DND-41 (cell line): ENCODE measurements at regions not wholly inside any gene's neighbourhood (a gene's known extent, or its start where the extent isn't known, plus 50 kb on each side); places are given as distances from the start of the nearest gene placed in this dataset.

Source experiments
- ATAC-seq: fragments of 200-7000 bp; cut with Tn5 transposase; 3 replicates; pipeline ENCODE4 v1.9.1; 2021; ENCODE audit warnings: low read depth; ENCODE audit not compliant: insufficient read depth
- DNase-seq: peaks from one replicate; pipeline ENCODE4 v3.0.0-alpha.2; 2020
- H2AFZ ChIP-seq: 2 replicates; pipeline ENCODE4 v1.6.0; 2012; ENCODE audit warnings: low read depth, low read length
- H3K27ac ChIP-seq: 2 replicates; pipeline ENCODE4 v1.5.1; 2012; ENCODE audit warnings: low read length, inconsistent platforms
- H3K27me3 ChIP-seq: fragments of 200-600 bp; sonication (generic); 2 replicates; pipeline ENCODE4 v1.6.0; 2012; ENCODE audit warnings: low read length, mild to moderate bottlenecking, inconsistent platforms; ENCODE audit not compliant: insufficient read depth, poor library complexity
- H3K36me3 ChIP-seq: 2 replicates; pipeline ENCODE4 v1.5.1; 2012; ENCODE audit warnings: low read length, inconsistent platforms; ENCODE audit not compliant: insufficient read depth
- H3K4me1 ChIP-seq: 2 replicates; pipeline ENCODE4 v1.5.1; 2012; ENCODE audit warnings: mild to moderate bottlenecking, low read length; ENCODE audit not compliant: insufficient read depth
- H3K4me2 ChIP-seq: 2 replicates; pipeline ENCODE4 v1.6.0; 2012; ENCODE audit warnings: mild to moderate bottlenecking, moderate library complexity, low read length, inconsistent platforms; ENCODE audit not compliant: insufficient read depth
- H3K4me3 ChIP-seq, 2 experiments: fragments of 200-600 bp in 1 of 2; shearing (Covaris generic) in 1 of 2; 2 replicates each; pipeline ENCODE4 v1.5.1; 2012 to 2016; ENCODE audit warnings: inconsistent platforms in 2 of 2, low read length in 2 of 2, mild to moderate bottlenecking in 2 of 2, low read depth in 1 of 2, moderate library complexity in 1 of 2
- H3K79me2 ChIP-seq: 2 replicates; pipeline ENCODE4 v1.6.0; 2012; ENCODE audit warnings: low read length, inconsistent platforms; ENCODE audit not compliant: insufficient read depth
- H3K9ac ChIP-seq: 2 replicates; pipeline ENCODE4 v1.6.0; 2012; ENCODE audit warnings: low read depth, mild to moderate bottlenecking, inconsistent platforms, low read length, moderate library complexity
- H3K9me3 ChIP-seq: 2 replicates; pipeline ENCODE4 v1.5.1; 2012; ENCODE audit warnings: low read length, moderate library complexity, mild to moderate bottlenecking, inconsistent platforms; ENCODE audit not compliant: insufficient read depth, severe bottlenecking
- H4K20me1 ChIP-seq: 2 replicates; pipeline ENCODE4 v1.6.0; 2012; ENCODE audit warnings: low read length; ENCODE audit not compliant: insufficient read depth
- EZH2 ChIP-seq: IDR thresholded peaks from 3 replicates; pipeline ENCODE4 v1.6.1; 2012; ENCODE audit warnings: borderline replicate concordance, low read depth, mild to moderate bottlenecking, moderate library complexity, low read length, inconsistent platforms; ENCODE audit not compliant: severe bottlenecking
- TF ChIP-seq, protein P1 (sequence below): IDR thresholded peaks from 2 replicates; pipeline ENCODE4 v1.5.1; 2012; ENCODE audit warnings: borderline replicate concordance, low read length, moderate library complexity, mild to moderate bottlenecking; ENCODE audit not compliant: poor library complexity, severe bottlenecking; ENCODE audit errors: extremely low read depth

GRCh38 chr6:134394905-134395304 is 77.0 kb upstream of the SGK1 start:
- no peak overlapping the region for H3K27ac ChIP-seq
- no peaks in the 10 kb centered on the region for H3K79me2 ChIP-seq
- H3K9ac ChIP-seq: no peak overlapping the region
- no peaks in the 10 kb centered on the region for H3K36me3 ChIP-seq
- TF ChIP-seq, protein P1, sequence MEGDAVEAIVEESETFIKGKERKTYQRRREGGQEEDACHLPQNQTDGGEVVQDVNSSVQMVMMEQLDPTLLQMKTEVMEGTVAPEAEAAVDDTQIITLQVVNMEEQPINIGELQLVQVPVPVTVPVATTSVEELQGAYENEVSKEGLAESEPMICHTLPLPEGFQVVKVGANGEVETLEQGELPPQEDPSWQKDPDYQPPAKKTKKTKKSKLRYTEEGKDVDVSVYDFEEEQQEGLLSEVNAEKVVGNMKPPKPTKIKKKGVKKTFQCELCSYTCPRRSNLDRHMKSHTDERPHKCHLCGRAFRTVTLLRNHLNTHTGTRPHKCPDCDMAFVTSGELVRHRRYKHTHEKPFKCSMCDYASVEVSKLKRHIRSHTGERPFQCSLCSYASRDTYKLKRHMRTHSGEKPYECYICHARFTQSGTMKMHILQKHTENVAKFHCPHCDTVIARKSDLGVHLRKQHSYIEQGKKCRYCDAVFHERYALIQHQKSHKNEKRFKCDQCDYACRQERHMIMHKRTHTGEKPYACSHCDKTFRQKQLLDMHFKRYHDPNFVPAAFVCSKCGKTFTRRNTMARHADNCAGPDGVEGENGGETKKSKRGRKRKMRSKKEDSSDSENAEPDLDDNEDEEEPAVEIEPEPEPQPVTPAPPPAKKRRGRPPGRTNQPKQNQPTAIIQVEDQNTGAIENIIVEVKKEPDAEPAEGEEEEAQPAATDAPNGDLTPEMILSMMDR: no peak
- no peak for TF ChIP-seq EZH2
- no peaks in the 10 kb centered on the region for H3K4me1 ChIP-seq
- no peak for ATAC-seq
- no peak overlapping the region for H3K4me3 ChIP-seq
- no peaks in the 10 kb centered on the region for H3K27me3 ChIP-seq
- H4K20me1 ChIP-seq: no peaks in the 10 kb centered on the region
- DNase-seq: no peak
- H3K9me3 ChIP-seq: no peaks in the 10 kb centered on the region
- H3K4me2 ChIP-seq: no peak overlapping the region
- H2AFZ ChIP-seq: no peak overlapping the region

DNA sequence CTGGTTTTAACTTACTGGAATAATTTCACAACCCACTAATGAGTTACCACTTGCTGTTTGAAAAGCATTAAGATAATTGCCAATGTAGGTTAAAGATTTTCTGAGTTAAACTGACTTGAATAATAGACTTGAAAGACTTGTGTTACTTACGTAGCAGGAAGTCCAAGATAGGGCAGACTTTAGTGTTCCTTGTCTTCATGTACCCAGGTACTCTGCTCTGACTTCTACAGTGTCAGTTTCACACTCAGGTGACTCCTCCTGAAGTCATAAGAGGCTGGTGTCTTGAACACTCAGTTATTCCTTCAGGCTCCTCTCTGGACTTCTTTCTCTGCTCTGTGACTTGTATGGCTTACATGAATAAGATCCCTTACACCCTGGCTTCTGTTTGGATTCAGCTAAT is 76.3 kb upstream of the SGK1 start:
- Histone ChIP-seq H3K4me3 (no peak overlapping the region), H3K36me3 (no peaks in the 10 kb centered on the region), H3K9me3 (no peaks in the 10 kb centered on the region), H3K79me2 (no peaks in the 10 kb centered on the region), H4K20me1 (no peaks in the 10 kb centered on the region), H2AFZ (no peak overlapping the region), H3K4me1 (no peaks in the 10 kb centered on the region), H3K27me3 (no peaks in the 10 kb centered on the region), H3K27ac (no peak overlapping the region), H3K4me2 (no peak overlapping the region), H3K9ac (no peak overlapping the region)
- DNase-seq (no peak), ATAC-seq (no peak)
- TF ChIP-seq, protein P1: no peak
- TF ChIP-seq EZH2: no peak

DNA sequence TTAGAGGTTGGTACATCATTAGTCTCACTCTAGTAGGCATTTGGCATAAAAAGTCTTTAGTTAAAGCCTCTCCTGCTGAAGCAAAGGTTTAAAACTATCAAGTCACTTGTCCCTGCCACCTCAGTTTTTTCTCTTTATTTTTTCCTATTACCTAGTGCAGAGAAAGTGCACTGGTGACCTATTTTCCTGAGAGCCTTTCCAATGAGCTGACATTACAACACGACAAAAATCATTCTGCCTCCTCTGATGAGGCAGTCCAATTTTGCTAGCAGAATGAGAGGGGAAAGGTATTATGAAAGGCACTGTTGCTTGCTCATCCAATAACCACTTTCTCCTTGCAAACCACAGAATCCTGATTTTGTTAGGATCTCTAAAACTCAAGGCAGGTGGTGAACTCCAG is 73.3 kb upstream of the SGK1 start:
- Histone ChIP-seq H3K4me3 (no peak overlapping the region), H4K20me1 (no peaks in the 10 kb centered on the region), H3K36me3 (no peaks in the 10 kb centered on the region), H2AFZ (no peak overlapping the region), H3K4me1 (no peaks in the 10 kb centered on the region), H3K27ac (no peak overlapping the region), H3K9ac (no peak overlapping the region), H3K79me2 (no peaks in the 10 kb centered on the region), H3K4me2 (no peak overlapping the region), H3K9me3 (no peaks in the 10 kb centered on the region), H3K27me3 (no peaks in the 10 kb centered on the region)
- ATAC-seq: no peak
- TF ChIP-seq, protein P1: no peak
- no peak for TF ChIP-seq EZH2
- no peak for DNase-seq

DNA sequence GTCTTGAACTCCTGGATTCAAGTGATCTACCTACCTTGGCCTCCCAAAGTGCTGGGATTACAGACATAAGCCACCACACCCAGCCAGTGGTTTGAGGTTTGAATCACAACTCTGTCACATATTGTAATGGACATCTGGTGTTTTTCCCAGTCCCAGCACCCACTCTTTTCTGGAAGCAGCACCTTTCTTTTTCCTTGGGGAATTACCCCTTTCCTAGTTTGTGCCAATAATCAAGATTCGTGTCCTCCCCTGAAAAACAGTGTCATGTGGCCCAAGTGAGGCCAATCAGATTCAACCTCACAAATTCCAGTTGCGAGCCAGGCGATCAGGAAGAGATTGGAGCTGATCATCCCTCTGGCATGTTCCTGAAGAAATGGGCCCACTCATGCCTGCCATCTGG is 71.7 kb upstream of the SGK1 start:
- Histone ChIP-seq H3K79me2 (no peaks in the 10 kb centered on the region), H3K27ac (no peak overlapping the region), H2AFZ (no peak overlapping the region), H3K4me3 (no peak overlapping the region), H3K4me2 (no peak overlapping the region), H3K4me1 (no peaks in the 10 kb centered on the region), H4K20me1 (no peaks in the 10 kb centered on the region), H3K36me3 (no peaks in the 10 kb centered on the region), H3K9ac (no peak overlapping the region), H3K27me3 (no peaks in the 10 kb centered on the region), H3K9me3 (no peaks in the 10 kb centered on the region)
- ATAC-seq (no peak), DNase-seq (no peak)
- no peak for TF ChIP-seq EZH2
- TF ChIP-seq, protein P1: no peak
